GM19463 (cell line): ENCODE measurements at regions not wholly inside any gene's neighbourhood (a gene's known extent, or its start where the extent isn't known, plus 50 kb on each side); places are given as distances from the start of the nearest gene placed in this dataset.

Experiments
- ATAC-seq: cut with Tn5 transposase; IDR thresholded peaks from one replicate; pipeline ENCODE4 v1.9.1; 2021; ENCODE audit warnings: mild to moderate bottlenecking, moderate library complexity; ENCODE audit not compliant: unreplicated experiment

DNA sequence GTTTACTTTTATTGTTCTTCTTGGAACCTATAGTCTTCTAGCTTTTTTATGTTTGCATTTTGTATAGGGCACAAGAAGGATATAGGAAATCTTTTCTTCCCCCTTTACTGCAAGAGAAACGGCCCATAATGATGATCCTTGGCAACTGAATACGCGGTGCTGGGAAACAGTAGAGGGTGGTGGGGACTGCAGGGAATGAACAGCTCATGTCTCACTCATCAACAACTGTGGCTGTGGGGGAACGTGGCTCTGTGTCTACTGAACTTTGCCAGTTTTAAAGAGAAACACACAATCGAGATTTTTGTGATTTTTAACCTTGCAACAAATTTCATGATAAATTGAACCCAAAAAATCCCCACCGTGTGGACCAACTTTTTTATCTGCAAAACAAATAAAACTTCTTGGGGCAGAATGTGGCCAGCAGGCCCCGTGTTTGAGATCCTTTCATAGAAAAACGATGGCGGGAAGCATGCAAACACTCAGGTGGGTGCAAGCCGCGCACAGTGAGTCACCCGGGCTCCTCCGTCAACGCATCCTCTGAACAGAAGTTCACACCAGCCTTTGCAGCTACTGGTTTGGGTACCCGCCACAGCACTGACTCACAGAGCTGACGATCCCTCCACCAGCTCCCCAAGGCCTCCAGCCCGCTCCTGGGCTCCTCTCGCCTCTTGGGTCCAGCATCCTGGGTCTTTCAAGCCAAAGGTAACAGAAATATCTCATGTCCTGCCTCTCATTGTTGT, 149.3 kb downstream of the COL6A3 start:
- ATAC-seq: no peak

DNA sequence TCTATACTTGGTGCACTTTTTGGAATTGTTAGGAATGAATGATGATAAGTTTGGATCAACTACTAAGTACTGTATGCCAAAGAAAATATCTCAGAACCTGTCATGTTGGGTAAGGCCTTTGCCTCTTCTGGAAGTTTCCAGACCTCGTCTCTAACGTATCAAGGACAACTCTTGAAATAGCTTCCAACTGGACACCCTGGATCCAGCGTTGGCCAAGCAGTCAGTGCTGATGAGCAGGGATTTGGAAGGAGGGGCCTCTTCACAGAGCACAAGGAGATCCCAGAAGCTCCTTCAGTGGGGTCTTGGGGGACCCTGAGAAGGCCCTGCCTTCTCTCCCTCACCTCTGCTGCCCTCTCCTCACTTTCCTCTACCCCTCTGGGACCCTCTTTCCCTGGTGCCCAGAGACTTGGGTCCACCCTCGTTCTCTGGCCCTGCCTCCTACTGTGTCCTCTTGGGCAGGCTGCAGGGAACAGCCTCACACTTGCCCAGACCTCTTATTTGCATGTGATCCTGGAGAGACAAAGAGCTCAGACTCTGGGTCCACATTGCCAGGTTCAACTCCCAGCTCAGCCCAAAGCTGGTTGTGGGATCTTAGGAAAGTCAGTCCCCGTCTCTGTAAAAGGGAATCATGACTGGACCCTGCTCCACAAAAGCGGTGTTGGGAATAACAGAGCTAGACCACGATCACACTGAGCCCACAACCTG, 145.8 kb downstream of the COL6A3 start:
- no peak for ATAC-seq

DNA sequence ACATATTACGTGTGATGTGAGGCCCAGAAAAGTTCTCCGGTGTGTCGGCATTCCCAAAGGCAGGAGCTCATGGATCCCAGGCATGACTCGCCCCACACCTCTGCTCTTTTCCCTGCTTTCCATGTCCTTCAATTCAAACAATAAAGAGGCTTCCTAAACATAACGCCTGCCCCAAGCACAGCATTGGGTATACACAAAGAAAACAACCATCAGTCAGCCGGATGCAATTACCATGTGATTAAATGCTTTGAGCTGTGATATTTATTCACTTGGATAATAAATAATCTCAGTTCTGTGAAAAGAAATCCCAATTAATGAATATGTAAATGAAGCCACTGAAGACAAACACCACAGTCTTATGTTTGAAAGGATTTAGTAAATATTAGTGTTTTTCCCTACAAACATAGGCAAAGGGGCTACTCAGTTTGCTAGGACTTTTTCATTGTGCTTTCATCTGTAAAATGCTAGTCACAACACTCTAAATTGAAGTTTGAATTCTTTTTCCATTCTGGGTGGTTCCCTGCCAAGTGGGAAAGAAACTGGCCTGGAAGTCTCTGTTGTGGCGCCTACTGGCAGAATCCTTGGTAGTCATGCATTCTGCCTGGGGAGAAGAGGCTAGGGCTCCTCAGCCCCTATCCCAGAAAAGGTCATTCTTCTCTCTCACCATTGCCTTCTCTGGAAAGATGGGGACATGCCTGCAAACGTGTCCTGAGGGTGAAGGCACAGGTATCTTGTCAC, 144.7 kb downstream of the COL6A3 start:
- ATAC-seq: no peak

DNA sequence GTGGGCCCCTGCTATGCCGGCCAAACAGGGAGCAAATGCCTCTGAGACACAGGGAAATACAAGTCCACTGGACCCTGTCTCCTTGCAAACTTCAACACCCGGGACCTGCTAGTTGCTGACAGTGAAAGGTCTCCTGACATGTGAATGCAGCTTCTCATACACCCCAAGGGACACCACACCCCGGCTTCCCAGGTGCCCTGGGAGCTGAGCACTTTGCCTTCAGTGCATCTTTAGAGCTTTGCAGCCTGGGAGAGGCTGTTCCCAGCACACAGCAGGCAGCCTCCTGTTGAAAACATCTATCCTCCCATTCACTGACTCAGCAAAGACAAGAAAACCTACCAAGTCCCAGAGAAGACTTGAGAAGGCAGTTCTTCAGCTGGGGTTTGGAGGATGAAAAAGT, 143.4 kb downstream of the COL6A3 start:
- no peak for ATAC-seq

DNA sequence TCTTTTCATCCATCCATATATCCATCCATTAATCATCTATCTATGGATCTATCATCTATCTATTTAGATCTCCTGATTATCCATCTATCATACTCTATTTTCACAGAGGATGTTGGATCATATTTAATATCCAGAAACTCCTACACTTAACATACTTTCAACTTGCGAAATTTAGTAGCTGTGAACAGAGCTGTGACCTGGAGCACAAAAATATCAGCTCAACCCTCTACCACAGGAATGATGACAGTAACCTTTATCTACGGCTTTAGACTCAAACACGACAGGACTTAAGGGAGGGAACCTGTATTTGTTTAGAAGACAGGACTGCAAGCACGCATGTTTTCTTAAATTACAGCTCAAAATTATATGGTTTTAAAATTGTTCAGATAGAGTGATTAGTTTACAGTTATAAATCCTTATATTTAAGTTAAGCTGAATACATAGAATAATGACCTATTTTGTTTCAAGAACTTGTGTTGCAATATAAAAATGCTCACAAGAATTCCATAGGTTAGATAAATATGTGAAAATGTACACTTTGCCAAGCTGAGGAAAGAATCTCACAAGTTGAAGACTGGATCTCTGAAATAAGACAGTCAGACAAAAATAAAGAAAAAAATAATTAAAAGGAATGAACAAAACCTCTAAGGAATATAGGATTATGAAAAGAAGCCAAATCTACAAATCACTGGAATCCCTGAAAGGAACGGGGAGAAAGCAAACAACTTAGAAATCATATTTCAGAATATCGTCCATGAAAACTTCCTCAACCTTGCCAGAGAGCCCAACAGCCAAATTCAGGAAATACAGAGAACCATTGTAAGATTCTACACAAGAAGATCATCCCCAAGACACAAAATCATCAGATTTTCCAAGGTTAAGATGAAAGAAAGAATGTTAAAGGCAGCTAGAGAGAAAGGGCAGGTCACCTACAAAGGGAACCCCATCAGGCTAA, 142.0 kb downstream of the COL6A3 start:
- no peak for ATAC-seq
